HepG2 (cell line): ENCODE measurements at regions not wholly inside any gene's neighbourhood (a gene's known extent, or its start where the extent isn't known, plus 50 kb on each side); places are given as distances from the start of the nearest gene placed in this dataset.

ENCODE experiments used
- CTCF ChIP-seq: sonication (generic); formaldehyde crosslinking; IDR thresholded peaks from 2 replicates; pipeline ENCODE4 v1.5.0; 2020; ENCODE audit warnings: mild to moderate bottlenecking, missing genetic modification reagents, moderate library complexity
- EP300 ChIP-seq, 3 experiments: sonication (generic) in 1 of 3; formaldehyde crosslinking in 1 of 3; IDR thresholded peaks; 2 replicates each; pipeline versions ENCODE4 v1.5.1 to v1.6.1; 2011 to 2020; ENCODE audit warnings: low read depth in 2 of 3, low read length in 2 of 3, borderline replicate concordance in 1 of 3, improper control_type of control experiment in 1 of 3, mild to moderate bottlenecking in 1 of 3, missing genetic modification reagents in 1 of 3, moderate library complexity in 1 of 3
- FOXA3 ChIP-seq: IDR thresholded peaks from 2 replicates; pipeline ENCODE4 v1.6.1; 2016; ENCODE audit warnings: missing genetic modification reagents, missing compliant biosample characterization
- HMGA1 ChIP-seq: sonication (generic); formaldehyde crosslinking; conservative IDR thresholded peaks from 2 replicates; pipeline ENCODE4 v1.4.0; 2020; ENCODE audit warnings: missing genetic modification reagents
- TCF12 ChIP-seq, 2 experiments: fragments of 450-650 bp in 1 of 2; sonication (generic) in 1 of 2; formaldehyde crosslinking in 1 of 2; IDR thresholded peaks; 2 replicates each; pipeline versions ENCODE4 v1.6.1 to v1.8.0; 2017 to 2022; ENCODE audit warnings: antibody characterized with exemption in 1 of 2, mild to moderate bottlenecking in 1 of 2, missing genetic modification reagents in 1 of 2, moderate library complexity in 1 of 2
- TCF7L2 ChIP-seq: IDR thresholded peaks from 2 replicates; pipeline ENCODE4 v1.6.1; 2011; ENCODE audit warnings: mild to moderate bottlenecking, low read depth, low read length, moderate library complexity
- TF ChIP-seq, protein P1 (sequence below), 2 experiments: sonication (generic) in 1 of 2; formaldehyde crosslinking in 1 of 2; IDR thresholded peaks; 2 replicates each; pipeline versions ENCODE4 v1.5.1 to v1.6.1; 2011 to 2020; ENCODE audit warnings: borderline replicate concordance in 1 of 2, low read depth in 1 of 2, low read length in 1 of 2, mild to moderate bottlenecking in 1 of 2, missing genetic modification reagents in 1 of 2, moderate library complexity in 1 of 2

- TF ChIP-seq TCF7L2 (no peak), HMGA1 (no peak), FOXA3 (no peak), CTCF (CRISPR knock-in tag) (no peak), EP300 (IDR thresholded peaks at IDR 0.05; ENCODE audit: low read depth in 2 of 2, low read length in 2 of 2) (no peak), EP300 (CRISPR knock-in tag; IDR thresholded peaks at IDR 0.05; ENCODE audit: borderline replicate concordance) (no peak), TCF12 (IDR thresholded peaks at IDR 0.05) (no peak), TCF12 (CRISPR knock-in tag; IDR thresholded peaks at IDR 0.05) (no peak)
- TF ChIP-seq, protein P1, sequence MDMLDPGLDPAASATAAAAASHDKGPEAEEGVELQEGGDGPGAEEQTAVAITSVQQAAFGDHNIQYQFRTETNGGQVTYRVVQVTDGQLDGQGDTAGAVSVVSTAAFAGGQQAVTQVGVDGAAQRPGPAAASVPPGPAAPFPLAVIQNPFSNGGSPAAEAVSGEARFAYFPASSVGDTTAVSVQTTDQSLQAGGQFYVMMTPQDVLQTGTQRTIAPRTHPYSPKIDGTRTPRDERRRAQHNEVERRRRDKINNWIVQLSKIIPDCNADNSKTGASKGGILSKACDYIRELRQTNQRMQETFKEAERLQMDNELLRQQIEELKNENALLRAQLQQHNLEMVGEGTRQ (IDR thresholded peaks at IDR 0.05; ENCODE audit: low read depth, low read length) = no peak
- TF ChIP-seq, protein P1 (CRISPR knock-in tag; IDR thresholded peaks at IDR 0.05; ENCODE audit: borderline replicate concordance) = no peak
Measured at GRCh38 chr20:17010181-17010580, 216.7 kb upstream of the PCSK2 start.
